ENCODE measurements at regions not wholly inside any gene's neighbourhood (a gene's known extent, or its start where the extent isn't known, plus 50 kb on each side); places are given as distances from the start of the nearest gene placed in this dataset.

- Histone ChIP-seq H3K27me3 (ENCODE audit: control insufficient read depth in 2 of 2, insufficient read depth in 2 of 2, low read length in 2 of 2) (no peaks in the 10 kb centered on the region), H3K9ac (replicated peaks; ENCODE audit: extremely low read depth, insufficient read depth, low read length) (no peak overlapping the region), H3K9me3 (replicated peaks; ENCODE audit: control insufficient read depth, insufficient read depth, low read length) (no peaks in the 10 kb centered on the region), H3K79me2 (ENCODE audit: control insufficient read depth, insufficient read depth, low read length) (no peaks in the 10 kb centered on the region), H4K20me1 (replicated peaks; ENCODE audit: control insufficient read depth, extremely low read depth, insufficient read depth, low read length) (no peaks in the 10 kb centered on the region), H2AFZ (ENCODE audit: low read depth, low read length) (no peak overlapping the region), H3K4me3 (replicated peaks in 1 of 3; ENCODE audit: insufficient read depth in 1 of 3, low read depth in 1 of 3, low read length in 3 of 3) (no peak overlapping the region), H3K9me1 (replicated peaks; ENCODE audit: control insufficient read depth, extremely low read depth, insufficient read depth, low read length) (no peaks in the 10 kb centered on the region), H3K4me2 (ENCODE audit: insufficient read depth, low read length) (no peak overlapping the region), H3K27ac (ENCODE audit: insufficient read depth, low read depth, low read length) (no peak overlapping the region), H3K4me1 (ENCODE audit: control insufficient read depth, extremely low read depth, insufficient read depth, low read length) (peaks cover 4% of the 10 kb centered on the region), H3K36me3 (ENCODE audit: control insufficient read depth in 2 of 2, extremely low read depth in 1 of 2, insufficient read depth in 2 of 2, low read length in 2 of 2) (no peaks in the 10 kb centered on the region)
- DNase-seq (ENCODE audit: low read depth, low spot score) (no peak), FAIRE-seq (no peak)
- no peak for TF ChIP-seq EZH2 (IDR thresholded peaks at IDR 0.05; ENCODE audit: borderline replicate concordance, low read depth, low read length, severe bottlenecking)
- no peak for TF ChIP-seq POLR2A (IDR thresholded peaks at IDR 0.05; ENCODE audit: low read depth, low read length)
- intact Hi-C loops (cut with micrococcal nuclease) (no loop called here), dilution Hi-C loops (cut with MboI; ENCODE audit: extremely low pct_ligation_motif_present, low sequenced_read_pairs) (no loop called here)
- ChIA-PET CTCF (no interaction called here), POLR2A (no interaction called here)
- no TSS peak for BruUV-seq (replicated peaks)
Measured at GRCh38 chr7:42673951-42674350, 237.9 kb downstream of the C7orf25 start.

GRCh38 chr7:42672339-42672999 lies 239.4 kb downstream of the C7orf25 start:
- H3K9ac ChIP-seq (replicated peaks; ENCODE audit: extremely low read depth, insufficient read depth, low read length), result no peak overlapping the region

More at GRCh38 chr7:42672339-42672999, 239.4 kb downstream of the C7orf25 start:
- dilution Hi-C loops (cut with MboI; ENCODE audit: extremely low pct_ligation_motif_present, low sequenced_read_pairs), result no loop called here
- BruUV-seq (replicated peaks), result no TSS peak
- intact Hi-C loops (cut with micrococcal nuclease), result no loop called here
- Histone ChIP-seq H3K27ac (ENCODE audit: insufficient read depth, low read depth, low read length) (no peak overlapping the region), H2AFZ (ENCODE audit: low read depth, low read length) (no peak overlapping the region), H3K79me2 (ENCODE audit: control insufficient read depth, insufficient read depth, low read length) (no peaks in the 10 kb centered on the region), H3K9me3 (replicated peaks; ENCODE audit: control insufficient read depth, insufficient read depth, low read length) (peaks cover 1% of the 10 kb centered on the region), H3K9me1 (replicated peaks; ENCODE audit: control insufficient read depth, extremely low read depth, insufficient read depth, low read length) (no peaks in the 10 kb centered on the region), H3K36me3 (ENCODE audit: control insufficient read depth in 2 of 2, extremely low read depth in 1 of 2, insufficient read depth in 2 of 2, low read length in 2 of 2) (no peaks in the 10 kb centered on the region), H3K27me3 (ENCODE audit: control insufficient read depth in 2 of 2, insufficient read depth in 2 of 2, low read length in 2 of 2) (no peaks in the 10 kb centered on the region), H3K4me3 (replicated peaks in 1 of 3; ENCODE audit: insufficient read depth in 1 of 3, low read depth in 1 of 3, low read length in 3 of 3) (no peak overlapping the region), H3K4me1 (ENCODE audit: control insufficient read depth, extremely low read depth, insufficient read depth, low read length) (peaks cover under 1% of the 10 kb centered on the region), H3K4me2 (ENCODE audit: insufficient read depth, low read length) (no peak overlapping the region), H4K20me1 (replicated peaks; ENCODE audit: control insufficient read depth, extremely low read depth, insufficient read depth, low read length) (no peaks in the 10 kb centered on the region)
- TF ChIP-seq GATA2 (IDR thresholded peaks at IDR 0.05; ENCODE audit: insufficient read depth, insufficient read length, low read depth, low read length) (no peak), MYC (IDR thresholded peaks at IDR 0.05; ENCODE audit: low read depth, low read length) (no peak), CTCF (IDR thresholded peaks at IDR 0.05; ENCODE audit: extremely low read depth in 1 of 2, insufficient read depth in 1 of 2, low read depth in 1 of 2, low read length in 2 of 2) (no peak), POLR2A (IDR thresholded peaks at IDR 0.05; ENCODE audit: low read depth, low read length) (no peak), MAX (IDR thresholded peaks at IDR 0.05; ENCODE audit: insufficient read depth, insufficient read length) (no peak), JUN (IDR thresholded peaks at IDR 0.05; ENCODE audit: borderline replicate concordance, insufficient read depth, insufficient read length, low read depth) (no peak), POLR2AphosphoS5 (IDR thresholded peaks at IDR 0.05; ENCODE audit: insufficient read depth, low read depth, low read length) (no peak), FOS (IDR thresholded peaks at IDR 0.05; ENCODE audit: borderline replicate concordance, insufficient read depth, low read length) (no peak), EZH2 (IDR thresholded peaks at IDR 0.05; ENCODE audit: borderline replicate concordance, low read depth, low read length, severe bottlenecking) (no peak)
- FAIRE-seq (no peak), DNase-seq (ENCODE audit: low read depth, low spot score) (no peak)
- ChIA-PET POLR2A (no interaction called here), CTCF (interaction anchor here (0.5 kb wide), 1 partner anchor 442 kb away, joined by 3 read pairs; no protein-coding TSS in a partner anchor)
